HG03108 (cell line): ENCODE measurements at regions not wholly inside any gene's neighbourhood (a gene's known extent, or its start where the extent isn't known, plus 50 kb on each side); places are given as distances from the start of the nearest gene placed in this dataset.
"Not testable (repeated sequence)": the region's sequence is repeated elsewhere in the genome, so short reads cannot be mapped to it uniquely, and the experiment has no call there.

Source experiments
- ATAC-seq: cut with Tn5 transposase; IDR thresholded peaks from one replicate; pipeline ENCODE4 v1.9.1; 2021; ENCODE audit warnings: moderate library complexity; ENCODE audit not compliant: unreplicated experiment

- no peak for ATAC-seq
Observed at GRCh38 chr13:38283346-38283745, 66.3 kb upstream of the UFM1 start.

- no peak for ATAC-seq
Observed at GRCh38 chr13:38265132-38265497, 84.5 kb upstream of the UFM1 start.

GRCh38 chr13:38264363-38265131 is 85.1 kb upstream of the UFM1 start:
- no peak for ATAC-seq

- ATAC-seq: no peak
Observed at GRCh38 chr13:38262211-38262610, 87.4 kb upstream of the UFM1 start.

- ATAC-seq: no peak
Observed at GRCh38 chr13:38255600-38255999, 94.1 kb upstream of the UFM1 start.

GRCh38 chr13:38239874-38240273 is 109.8 kb upstream of the UFM1 start:
- no peak for ATAC-seq

- no peak for ATAC-seq
Observed at GRCh38 chr13:38228322-38228721, 121.3 kb upstream of the UFM1 start.

DNA sequence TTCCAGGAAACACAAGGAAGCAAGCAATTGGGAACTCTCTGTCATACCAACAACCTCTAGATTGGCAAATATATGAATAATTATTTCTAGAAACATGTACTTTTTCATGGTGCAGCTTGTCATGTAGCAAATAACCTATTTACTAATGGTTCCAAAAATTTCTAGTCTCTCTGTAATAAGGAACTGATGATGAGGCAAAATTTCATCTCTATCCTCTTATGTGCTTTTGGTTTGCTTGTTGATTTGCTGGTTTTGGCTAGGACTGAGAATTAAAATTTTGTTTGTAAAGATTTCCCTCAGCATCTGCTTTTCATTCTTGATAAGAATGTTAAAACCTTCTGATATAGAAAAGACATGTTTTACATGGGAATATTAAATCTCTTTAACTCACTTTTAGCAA is 123.2 kb upstream of the UFM1 start:
- ATAC-seq: no peak

DNA sequence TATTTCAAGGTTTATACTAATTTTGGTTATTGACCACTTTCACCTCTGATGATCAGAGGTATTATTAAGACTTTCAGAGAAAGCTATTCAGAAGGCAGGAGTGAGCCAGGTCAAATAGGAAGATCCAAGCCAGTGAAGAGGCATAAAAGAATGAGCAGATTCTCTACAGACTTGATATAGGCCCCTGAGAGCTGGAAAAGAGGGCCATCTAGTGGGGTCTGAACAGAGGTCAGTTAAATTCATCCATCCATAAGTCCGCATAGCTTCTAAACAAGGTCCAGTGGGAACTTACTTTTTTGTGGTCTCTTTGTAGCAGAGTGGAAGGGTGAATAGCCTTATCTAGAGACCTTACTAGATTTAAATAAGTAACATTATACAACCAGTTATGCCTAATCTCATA is 126.6 kb upstream of the UFM1 start:
- no peak for ATAC-seq

- not testable (repeated sequence) for ATAC-seq
Observed at GRCh38 chr13:38221120-38221519, 128.5 kb upstream of the UFM1 start.

- ATAC-seq: no peak
Observed at GRCh38 chr13:38216181-38216580, 133.5 kb upstream of the UFM1 start.

DNA sequence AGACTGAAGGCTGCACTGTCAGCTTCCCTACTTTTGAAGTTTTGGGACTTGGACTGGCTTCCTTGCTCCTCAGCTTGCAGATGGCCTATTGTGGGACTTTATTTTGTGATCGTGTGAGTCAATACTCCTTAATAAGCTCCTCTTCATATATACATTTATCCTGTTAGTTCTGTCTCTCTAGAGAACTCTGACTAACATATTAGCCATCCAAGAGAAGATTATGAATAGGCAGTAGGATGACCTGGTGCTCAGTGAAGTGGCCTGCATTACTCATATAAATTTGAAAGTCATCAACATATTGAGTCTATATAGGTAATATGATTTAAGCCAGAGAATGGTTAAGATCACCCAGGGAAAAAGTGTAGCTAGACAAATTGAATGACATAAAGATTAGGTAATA is 136.3 kb upstream of the UFM1 start:
- ATAC-seq: no peak

GRCh38 chr13:38210928-38211596 is 138.6 kb upstream of the UFM1 start:
- no peak for ATAC-seq

DNA sequence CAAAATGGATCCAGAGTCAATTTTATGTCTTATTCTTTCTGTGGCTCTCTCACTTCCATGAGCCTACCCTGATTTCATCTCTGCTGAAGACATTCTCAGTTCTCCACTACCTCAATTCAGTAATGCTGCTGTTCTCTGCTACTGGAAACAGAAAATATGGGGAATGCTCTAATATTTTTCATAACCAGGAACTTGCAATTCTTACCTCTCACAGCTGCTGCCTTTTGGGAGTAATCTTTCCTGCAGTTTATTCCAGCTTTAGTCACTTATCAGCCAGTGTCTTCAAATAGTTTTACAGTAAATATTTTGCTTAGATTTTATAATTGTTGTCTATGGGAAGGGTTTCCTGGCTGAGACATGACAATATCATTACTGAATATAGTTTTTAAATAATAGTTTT is 145.1 kb upstream of the UFM1 start:
- no peak for ATAC-seq

- ATAC-seq: no peak
Observed at GRCh38 chr13:38202740-38203139, 146.9 kb upstream of the UFM1 start.

DNA sequence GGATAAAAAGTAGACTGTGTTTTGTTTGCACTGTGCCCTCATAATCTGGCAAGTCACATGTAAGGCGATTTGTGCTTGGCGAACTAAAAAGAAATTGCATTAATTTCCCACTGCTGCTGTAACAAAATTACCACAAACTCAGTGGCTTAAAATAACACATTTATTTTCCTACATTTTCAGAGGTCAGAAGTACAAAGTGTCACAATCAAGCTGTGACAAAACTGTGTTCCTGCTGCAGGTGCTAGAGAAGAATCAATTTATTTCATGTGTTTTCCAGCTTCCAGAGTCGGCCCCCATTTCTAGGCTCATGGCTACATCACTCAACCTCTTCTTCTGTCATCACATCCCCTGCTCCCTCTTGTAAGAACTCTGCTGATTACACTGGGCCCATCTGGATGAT is 158.6 kb upstream of the UFM1 start:
- ATAC-seq: no peak

- ATAC-seq: peak; percentile 54
Observed at GRCh38 chr13:38180670-38181069, 169.0 kb upstream of the UFM1 start.

DNA sequence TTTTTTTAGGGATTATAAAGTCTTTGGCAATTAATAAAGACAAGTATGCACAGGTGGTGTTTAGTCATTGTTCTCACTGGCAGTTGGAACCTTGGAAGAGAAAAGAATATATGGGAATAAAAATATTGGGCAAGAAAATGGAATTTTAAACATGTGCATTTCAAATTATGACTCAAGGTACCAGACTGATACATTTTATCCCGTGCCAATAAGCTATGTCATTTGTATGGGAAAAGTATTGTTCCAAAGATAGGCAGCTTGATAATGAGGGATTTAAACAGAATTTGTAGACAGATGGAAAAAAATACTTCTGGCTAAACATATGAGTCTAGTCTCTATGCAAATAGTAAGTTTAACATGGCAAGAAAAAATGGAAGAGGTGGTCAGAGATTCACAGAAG is 169.5 kb upstream of the UFM1 start:
- no peak for ATAC-seq

DNA sequence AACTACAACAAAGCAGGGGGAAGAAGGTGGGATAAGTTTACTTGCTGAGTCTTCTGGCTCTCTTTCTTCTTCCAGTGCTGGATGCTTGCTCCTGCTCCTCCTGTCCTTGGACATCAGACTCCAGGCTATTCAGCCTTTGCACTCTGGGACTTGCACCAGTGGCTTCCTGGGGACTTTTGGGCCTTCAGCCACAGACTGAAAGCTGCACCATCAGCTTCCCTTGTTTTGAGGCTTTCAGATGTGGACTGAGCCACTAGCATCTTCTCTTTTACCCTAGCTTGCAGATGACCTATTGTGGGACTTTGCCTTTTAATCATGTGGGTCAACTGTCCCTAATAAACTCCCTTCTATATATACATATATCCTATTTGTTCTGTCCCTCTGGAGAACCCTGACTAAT is 173.0 kb upstream of the UFM1 start:
- no peak for ATAC-seq

GRCh38 chr13:38173403-38173802 is 176.2 kb upstream of the UFM1 start:
- ATAC-seq: no peak

DNA sequence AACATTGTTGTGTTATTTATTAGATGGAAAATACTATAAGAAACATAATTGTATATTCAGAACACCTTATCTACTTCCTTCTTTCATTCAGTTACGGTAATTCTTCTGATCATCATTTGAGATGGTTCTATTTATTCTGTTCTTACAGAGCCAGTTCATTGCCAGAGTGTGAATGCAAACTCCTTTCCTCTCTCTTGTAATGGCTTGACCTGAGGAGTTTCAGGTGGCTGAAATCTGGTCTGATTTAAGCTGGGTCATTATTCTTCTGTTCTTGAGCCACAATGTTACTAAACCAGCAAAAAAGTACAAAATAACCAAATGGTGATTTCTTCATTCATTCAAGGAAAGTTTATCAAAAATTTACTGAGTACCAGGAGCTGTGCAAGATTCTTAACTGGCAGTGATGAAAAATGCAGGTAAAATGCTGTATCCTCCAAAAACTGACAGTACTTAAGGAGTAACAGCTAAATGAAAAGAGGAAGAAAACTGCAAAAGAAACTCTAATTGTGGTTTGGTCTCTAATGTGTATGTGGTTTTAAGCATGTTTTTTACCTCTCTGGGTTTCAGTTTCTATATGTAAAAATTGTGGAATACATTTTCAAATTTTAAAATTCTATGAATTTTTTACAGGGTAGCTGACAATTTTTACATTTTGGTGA is 182.4 kb upstream of the UFM1 start:
- peak; percentile 92 for ATAC-seq

GRCh38 chr13:38166116-38166515 is 183.5 kb upstream of the UFM1 start:
- ATAC-seq: no peak
